HCT116 (cell line): ENCODE measurements at regions not wholly inside any gene's neighbourhood (a gene's known extent, or its start where the extent isn't known, plus 50 kb on each side); places are given as distances from the start of the nearest gene placed in this dataset.
A peak's percentile ranks its signal among the peaks of the same experiment; 100 is the strongest.

Experiments used
- ATAC-seq: fragments of 200-7000 bp; cut with Tn5 transposase; 2 replicates; pipeline ENCODE4 v1.9.1; 2020; ENCODE audit warnings: mild to moderate bottlenecking, moderate library complexity
- BruUV-seq: library from RNA; stranded (reverse); fragments of 400-500 nt; replicated peaks from 2 replicates; lab custom pipeline; 2021; lab: Mats Ljungman, UMichigan
- CTCF ChIA-PET: fragments of 300-600 bp; sonication (Branson Sonifier 250); formaldehyde crosslinking; loops from one replicate; lab custom pipeline; 2021; ENCODE audit warnings: antibody characterized with exemption; lab: Charles Lee
- POLR2A ChIA-PET: fragments of 300-600, 350-600 bp; sonication (Branson Sonifier 250); formaldehyde crosslinking; loops from one replicate; lab custom pipeline; 2021; ENCODE audit warnings: antibody characterized with exemption; lab: Charles Lee
- RAD21 ChIA-PET, 2 experiments: fragments of 300-600 bp; sonication (Branson Sonifier 250); formaldehyde crosslinking; loops; one replicate each; lab custom pipeline; 2023; ENCODE audit warnings: low total read pairs in 2 of 2; ENCODE audit not compliant: uncharacterized antibody in 2 of 2, unreplicated experiment in 2 of 2, low non-redundant PET in 1 of 2; lab: Charles Lee
- DNase-seq: peaks from one replicate; pipeline ENCODE4 v3.0.0-alpha.2; 2010; ENCODE audit warnings: low read depth, low spot score
- H2AFZ ChIP-seq: fragments of 200-600 bp; shearing (Covaris generic), sonication (generic); 2 replicates; pipeline ENCODE4 v1.6.1; 2017; ENCODE audit warnings: low read depth, mixed run types, mixed read lengths, antibody characterized with exemption, low read length; ENCODE audit not compliant: poor library complexity, severe bottlenecking
- H3K27ac ChIP-seq: 2 replicates; pipeline ENCODE4 v1.5.1; 2012; ENCODE audit warnings: low read depth, low read length
- H3K27me3 ChIP-seq: fragments of 200-600 bp; sonication (generic); 2 replicates; pipeline ENCODE4 v1.6.1; 2016; ENCODE audit warnings: mixed run types, low read length, mixed read lengths; ENCODE audit not compliant: insufficient read depth
- H3K36me3 ChIP-seq, 2 experiments: fragments of 200-500 bp in 1 of 2; fragments of 200-600 bp in 1 of 2; sonication (Bioruptor generic) in 1 of 2; sonication (generic) in 1 of 2; 2 replicates each; pipeline versions ENCODE4 v1.5.1 to v1.6.1; 2014 to 2016; ENCODE audit warnings: low read length in 2 of 2, inconsistent platforms in 1 of 2, mixed read lengths in 1 of 2, mixed run types in 1 of 2; ENCODE audit not compliant: insufficient read depth in 2 of 2, control insufficient read depth in 1 of 2
- H3K4me1 ChIP-seq, 2 experiments: fragments of 200-600 bp in 1 of 2; sonication (generic) in 1 of 2; 2 replicates each; pipeline versions ENCODE4 v1.5.1 to v1.6.1; 2012 to 2017; ENCODE audit warnings: low read length in 2 of 2, inconsistent platforms in 1 of 2, mild to moderate bottlenecking in 1 of 2, mixed read lengths in 1 of 2, mixed run types in 1 of 2, moderate library complexity in 1 of 2; ENCODE audit not compliant: insufficient read depth in 2 of 2, control insufficient read depth in 1 of 2
- H3K4me2 ChIP-seq: fragments of 200-600 bp; sonication (generic); 2 replicates; pipeline ENCODE4 v1.6.1; 2017; ENCODE audit warnings: mixed run types, low read length, mixed read lengths
- H3K4me3 ChIP-seq, 2 experiments: fragments of 200-600 bp in 1 of 2; sonication (generic) in 1 of 2; replicated peaks in 1 of 2; 2 replicates each; pipeline ENCODE4 v1.5.1; 2011 to 2016; ENCODE audit warnings: low read length in 2 of 2, control low read depth in 1 of 2, low read depth in 1 of 2, mild to moderate bottlenecking in 1 of 2, mixed read lengths in 1 of 2, mixed run types in 1 of 2
- H3K79me2 ChIP-seq: fragments of 200-600 bp; sonication (generic); 2 replicates; pipeline ENCODE4 v1.6.1; 2017; ENCODE audit warnings: mild to moderate bottlenecking, mixed run types, low read length, moderate library complexity, mixed read lengths; ENCODE audit not compliant: insufficient read depth
- H3K9ac ChIP-seq: fragments of 200-600 bp; sonication (generic); 2 replicates; pipeline ENCODE4 v1.6.1; 2016; ENCODE audit warnings: low read length, mixed read lengths
- H3K9me2 ChIP-seq: fragments of 200-600 bp; sonication (generic), shearing (Covaris generic); 2 replicates; pipeline ENCODE4 v1.6.1; 2017; ENCODE audit warnings: mixed run types, mild to moderate bottlenecking, moderate library complexity; ENCODE audit not compliant: insufficient read depth
- H3K9me3 ChIP-seq, 2 experiments: fragments of 200-500 bp in 1 of 2; fragments of 200-600 bp in 1 of 2; sonication (Bioruptor generic) in 1 of 2; sonication (generic) in 1 of 2; 2 replicates each; pipeline ENCODE4 v1.6.1; 2014 to 2017; ENCODE audit warnings: low read length in 2 of 2, mixed read lengths in 2 of 2, inconsistent platforms in 1 of 2, low read depth in 1 of 2, mild to moderate bottlenecking in 1 of 2, mixed run types in 1 of 2, moderate library complexity in 1 of 2; ENCODE audit not compliant: control insufficient read depth in 1 of 2, insufficient read depth in 1 of 2
- H4K20me1 ChIP-seq: fragments of 200-600 bp; sonication (generic), shearing (Covaris generic); 2 replicates; pipeline ENCODE4 v1.6.1; 2017; ENCODE audit warnings: mixed run types, mild to moderate bottlenecking, moderate library complexity; ENCODE audit not compliant: insufficient read depth
- CTCF ChIP-seq, 3 experiments: fragments of 200-600 bp in 1 of 3; sonication (generic) in 1 of 3; IDR thresholded peaks in 2 of 3; conservative IDR thresholded peaks in 1 of 3; 2 replicates each; pipeline ENCODE4 v1.5.1; 2012 to 2017; ENCODE audit warnings: low read depth in 2 of 3, low read length in 2 of 3, antibody characterized with exemption in 1 of 3, borderline replicate concordance in 1 of 3, control low read depth in 1 of 3, mild to moderate bottlenecking in 1 of 3, mixed read lengths in 1 of 3, mixed run types in 1 of 3, moderate library complexity in 1 of 3; ENCODE audit not compliant: insufficient read depth in 1 of 3
- EZH2phosphoT487 ChIP-seq: fragments of 200-600 bp; IDR thresholded peaks from 2 replicates; pipeline ENCODE4 v1.6.1; 2018; ENCODE audit warnings: antibody characterized with exemption, borderline replicate concordance
- FOSL1 ChIP-seq: IDR thresholded peaks from 2 replicates; pipeline ENCODE4 v1.6.1; 2012; ENCODE audit warnings: low read depth
- MAX ChIP-seq: IDR thresholded peaks from 2 replicates; pipeline ENCODE4 v1.6.1; 2012
- REST ChIP-seq: IDR thresholded peaks from 2 replicates; pipeline ENCODE4 v1.6.1; 2012; ENCODE audit warnings: low read depth
- intact Hi-C: fragments of 100-400 bp; cut with micrococcal nuclease; formaldehyde crosslinking; loops from 2 replicates; pipeline ENCODE4 v1.10.0; 2022

- TF ChIP-seq EZH2phosphoT487: no peak
- no peak for TF ChIP-seq FOSL1
- no peak for TF ChIP-seq REST
Measured at GRCh38 chr16:56032072-56032471, 156.9 kb upstream of the CES5A start (continued).

- CTCF ChIA-PET: no interaction called here
- Histone ChIP-seq H3K4me1 (no peaks in the 10 kb centered on the region), H2AFZ (no peak overlapping the region), H3K4me2 (no peak overlapping the region), H4K20me1 (no peaks in the 10 kb centered on the region), H3K4me3 (no peak overlapping the region), H3K9ac (no peak overlapping the region), H3K36me3 (no peaks in the 10 kb centered on the region), H3K79me2 (no peaks in the 10 kb centered on the region), H3K27me3 (peaks cover 18% of the 10 kb centered on the region), H3K27ac (no peak overlapping the region), H3K9me2 (no peaks in the 10 kb centered on the region), H3K9me3 (no peaks in the 10 kb centered on the region)
- POLR2A ChIA-PET: no interaction called here
- no TSS peak for BruUV-seq
- DNase-seq: no peak
- RAD21 ChIA-PET: no interaction called here
- no peak for ATAC-seq
- intact Hi-C loops: no loop called here
- no peak for TF ChIP-seq MAX
- TF ChIP-seq CTCF (IDR thresholded peaks at IDR 0.05 in 2 of 3, conservative IDR thresholded peaks at IDR 0.05 in 1 of 3; ENCODE audit: borderline replicate concordance in 1 of 3, insufficient read depth in 1 of 3, low read depth in 2 of 3, low read length in 2 of 3): peak in 1 of 3 experiments; percentile 17; a peak in 1 of 6 replicates
Measured at GRCh38 chr16:56029026-56029425, 153.9 kb upstream of the CES5A start.
